Astrocyte of the cerebellum (primary cell): ENCODE measurements at regions not wholly inside any gene's neighbourhood (a gene's known extent, or its start where the extent isn't known, plus 50 kb on each side); places are given as distances from the start of the nearest gene placed in this dataset.

ENCODE experiments used
- DNase-seq: peaks from one replicate; pipeline ENCODE4 v3.0.0-alpha.2; 2011; ENCODE audit warnings: low read depth
- H3K4me3 ChIP-seq: 2 replicates; pipeline ENCODE4 v1.5.1; 2011; ENCODE audit warnings: mild to moderate bottlenecking, low read depth, low read length, moderate library complexity
- in situ Hi-C: cut with HindIII; loops from 2 replicates; pipeline ENCODE4 v1.10.0; 2017; ENCODE audit warnings: low sequenced_read_pairs
- TF ChIP-seq, protein P1 (sequence below): IDR thresholded peaks from 2 replicates; pipeline ENCODE4 v1.5.1; 2012; ENCODE audit warnings: low read length, low read depth, moderate library complexity, mild to moderate bottlenecking; ENCODE audit errors: missing control alignments

DNA sequence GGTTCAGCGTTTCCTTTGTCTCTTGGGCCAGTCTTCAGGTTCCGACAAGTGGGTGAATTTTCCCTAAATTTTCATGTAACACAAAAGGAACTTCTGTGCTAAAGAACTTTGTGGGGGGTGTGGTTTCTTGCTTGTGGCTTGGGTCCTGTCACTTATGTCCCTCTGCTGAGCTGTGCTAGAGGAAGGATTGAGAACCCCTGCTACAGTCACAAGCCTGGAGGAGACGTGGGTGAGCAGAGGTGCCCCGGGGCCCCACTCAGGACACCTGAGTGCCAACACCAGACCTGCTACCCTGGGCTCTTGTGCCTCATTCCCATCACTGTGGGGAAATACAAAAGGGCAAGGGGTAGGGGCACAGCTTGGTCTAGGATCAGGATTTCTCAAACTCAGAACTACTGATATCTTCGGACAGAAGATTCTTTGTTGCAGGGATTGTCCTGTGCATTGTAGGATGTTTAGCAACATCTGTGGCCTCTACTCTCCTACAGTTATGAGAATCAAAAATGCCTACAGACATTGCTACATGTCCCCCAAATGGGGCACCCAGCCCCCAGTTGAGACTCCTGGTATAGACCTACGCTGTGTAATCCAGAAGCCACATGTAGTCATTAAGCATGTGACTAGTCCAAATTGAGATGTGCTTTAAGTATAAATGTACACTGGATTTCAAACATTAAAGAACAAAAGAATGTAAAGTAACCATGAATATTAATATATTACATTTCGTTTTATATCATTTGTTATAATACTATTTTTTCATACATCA, 128.7 kb downstream of the LY86 start:
- no peak overlapping the region for H3K4me3 ChIP-seq
- in situ Hi-C loops: no loop called here
- TF ChIP-seq, protein P1, sequence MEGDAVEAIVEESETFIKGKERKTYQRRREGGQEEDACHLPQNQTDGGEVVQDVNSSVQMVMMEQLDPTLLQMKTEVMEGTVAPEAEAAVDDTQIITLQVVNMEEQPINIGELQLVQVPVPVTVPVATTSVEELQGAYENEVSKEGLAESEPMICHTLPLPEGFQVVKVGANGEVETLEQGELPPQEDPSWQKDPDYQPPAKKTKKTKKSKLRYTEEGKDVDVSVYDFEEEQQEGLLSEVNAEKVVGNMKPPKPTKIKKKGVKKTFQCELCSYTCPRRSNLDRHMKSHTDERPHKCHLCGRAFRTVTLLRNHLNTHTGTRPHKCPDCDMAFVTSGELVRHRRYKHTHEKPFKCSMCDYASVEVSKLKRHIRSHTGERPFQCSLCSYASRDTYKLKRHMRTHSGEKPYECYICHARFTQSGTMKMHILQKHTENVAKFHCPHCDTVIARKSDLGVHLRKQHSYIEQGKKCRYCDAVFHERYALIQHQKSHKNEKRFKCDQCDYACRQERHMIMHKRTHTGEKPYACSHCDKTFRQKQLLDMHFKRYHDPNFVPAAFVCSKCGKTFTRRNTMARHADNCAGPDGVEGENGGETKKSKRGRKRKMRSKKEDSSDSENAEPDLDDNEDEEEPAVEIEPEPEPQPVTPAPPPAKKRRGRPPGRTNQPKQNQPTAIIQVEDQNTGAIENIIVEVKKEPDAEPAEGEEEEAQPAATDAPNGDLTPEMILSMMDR: no peak
- no peak for DNase-seq

DNA sequence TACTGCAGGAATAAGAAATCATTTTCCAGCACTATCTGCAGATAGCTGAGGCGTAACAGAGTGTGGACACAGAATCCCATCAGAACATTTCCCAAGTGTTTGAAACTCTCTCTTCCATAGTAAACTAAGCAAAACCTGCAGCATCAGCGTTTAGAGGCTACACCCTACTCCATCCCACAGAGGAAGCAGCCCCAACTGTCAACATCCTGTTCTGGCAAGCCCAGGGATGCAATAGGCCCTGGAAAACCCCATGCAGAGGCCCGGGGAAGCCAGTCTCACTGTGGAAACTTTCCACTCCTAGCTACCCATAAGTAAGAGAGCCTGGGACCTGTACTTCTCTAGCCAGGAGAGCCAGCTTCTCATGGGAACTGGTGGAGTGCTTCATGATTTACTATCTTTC, 129.4 kb downstream of the LY86 start:
- in situ Hi-C loops: no loop called here
- TF ChIP-seq, protein P1: no peak
- no peak for DNase-seq
- no peak overlapping the region for H3K4me3 ChIP-seq

DNA sequence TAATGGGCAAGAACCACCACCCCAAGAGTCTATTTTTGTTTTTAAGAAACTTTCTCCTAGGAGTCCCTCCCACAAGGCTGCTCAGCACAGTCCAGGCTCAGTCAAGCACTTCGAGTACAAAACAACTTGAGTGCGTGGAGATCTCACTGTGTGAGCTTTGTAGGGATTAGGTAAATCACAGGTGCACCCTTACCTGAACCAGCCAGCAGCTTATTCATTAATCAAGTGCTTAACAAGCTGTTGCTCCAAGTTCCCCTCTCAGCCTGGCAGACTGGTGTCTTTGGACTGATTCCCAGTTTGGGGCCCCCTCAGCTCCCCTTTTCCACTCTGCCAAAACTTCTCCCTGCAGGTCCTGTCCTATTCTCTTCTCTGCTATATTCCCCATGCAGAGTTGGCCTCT, 133.1 kb downstream of the LY86 start:
- in situ Hi-C loops: no loop called here
- TF ChIP-seq, protein P1: no peak
- no peak overlapping the region for H3K4me3 ChIP-seq
- no peak for DNase-seq

DNA sequence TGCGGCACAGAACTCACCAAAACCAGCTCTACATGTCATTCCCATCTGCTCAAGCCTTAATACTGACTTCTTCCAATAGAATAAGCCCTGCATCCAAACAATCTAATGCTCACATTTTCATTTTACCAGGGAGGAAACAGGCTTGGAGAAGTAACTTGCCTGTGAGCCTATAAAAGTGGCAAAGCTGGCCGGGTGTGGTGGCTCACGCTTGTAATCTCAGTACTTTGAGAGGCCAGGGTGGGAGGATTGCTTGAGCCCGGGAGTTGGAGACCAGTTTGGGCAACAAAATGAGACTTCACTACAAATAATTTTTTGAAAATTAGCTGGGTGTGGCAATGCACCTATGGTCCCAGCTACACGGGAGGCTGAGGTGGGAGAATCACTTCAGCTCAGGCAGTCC, 133.7 kb downstream of the LY86 start:
- no peak for DNase-seq
- TF ChIP-seq, protein P1: no peak
- in situ Hi-C loops: no loop called here
- no peak overlapping the region for H3K4me3 ChIP-seq

DNA sequence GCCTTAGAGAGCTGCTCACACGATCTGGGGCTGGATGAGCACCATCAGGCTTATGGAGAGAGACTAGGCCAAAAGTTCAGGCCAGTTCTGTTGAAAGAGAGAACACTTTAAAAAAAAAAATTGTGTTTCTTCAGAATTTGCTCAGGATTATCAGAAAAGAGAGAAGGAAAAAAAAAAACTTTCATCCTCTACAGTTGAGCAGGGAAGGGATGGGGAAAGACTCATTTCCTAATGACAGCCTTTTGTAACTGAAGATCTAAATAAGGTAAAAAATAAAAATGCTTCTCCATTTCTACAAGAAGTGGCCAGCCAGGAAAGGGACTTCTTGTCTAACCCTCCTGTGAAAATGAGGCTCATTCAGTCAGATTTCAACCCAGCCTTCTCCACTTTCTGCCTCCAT, 134.8 kb downstream of the LY86 start:
- H3K4me3 ChIP-seq: no peak overlapping the region
- DNase-seq: no peak
- in situ Hi-C loops: no loop called here
- TF ChIP-seq, protein P1: no peak

DNA sequence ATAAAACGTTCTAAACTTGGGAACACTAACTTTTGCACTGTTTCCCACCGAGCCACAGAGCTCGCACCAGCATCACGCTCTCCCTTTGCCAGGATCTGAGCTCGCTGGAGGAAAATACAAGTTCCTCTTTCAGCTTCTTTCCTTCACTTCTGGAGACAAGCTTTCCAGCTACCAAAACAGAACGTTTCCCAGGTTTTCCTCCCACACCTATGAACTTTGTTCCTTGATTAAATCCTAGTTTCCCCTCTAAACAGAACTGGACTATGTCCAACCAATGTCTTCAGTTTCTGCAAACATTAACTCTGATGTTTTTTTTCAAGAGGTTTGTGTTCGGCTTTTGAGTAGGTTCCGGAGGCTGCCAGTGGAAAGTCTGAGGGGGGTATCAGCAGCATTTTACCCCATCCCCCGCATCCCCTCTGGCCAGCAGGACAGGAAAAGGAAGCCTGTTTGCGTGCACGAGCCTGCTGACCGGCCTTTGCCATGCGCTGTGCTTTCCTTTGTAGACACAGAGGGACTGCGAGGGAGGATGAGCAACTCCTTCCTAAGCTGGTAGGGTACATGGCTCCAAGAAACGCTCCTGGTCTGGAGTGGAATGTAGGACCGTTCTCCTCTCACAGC, 135.5 kb downstream of the LY86 start:
- TF ChIP-seq, protein P1: no peak
- H3K4me3 ChIP-seq: no peak overlapping the region
- no peak for DNase-seq
- in situ Hi-C loops: no loop called here
